Epithelial cell of esophagus (primary cell): ENCODE measurements at regions not wholly inside any gene's neighbourhood (a gene's known extent, or its start where the extent isn't known, plus 50 kb on each side); places are given as distances from the start of the nearest gene placed in this dataset.
"Not testable (repeated sequence)": the region's sequence is repeated elsewhere in the genome, so short reads cannot be mapped to it uniquely, and the experiment has no call there.

Source experiments
- DNase-seq: peaks from one replicate; pipeline ENCODE4 v3.0.0; 2010; ENCODE audit warnings: low read depth
- H3K4me3 ChIP-seq: 2 replicates; pipeline ENCODE4 v1.5.1; 2011; ENCODE audit warnings: mild to moderate bottlenecking, low read length, control low read depth
- TF ChIP-seq, protein P1 (sequence below): IDR thresholded peaks from 2 replicates; pipeline ENCODE4 v1.5.1; 2011; ENCODE audit warnings: low read depth, mild to moderate bottlenecking, low read length, control low read depth, inconsistent platforms; ENCODE audit not compliant: insufficient read depth; ENCODE audit errors: missing control alignments

DNA sequence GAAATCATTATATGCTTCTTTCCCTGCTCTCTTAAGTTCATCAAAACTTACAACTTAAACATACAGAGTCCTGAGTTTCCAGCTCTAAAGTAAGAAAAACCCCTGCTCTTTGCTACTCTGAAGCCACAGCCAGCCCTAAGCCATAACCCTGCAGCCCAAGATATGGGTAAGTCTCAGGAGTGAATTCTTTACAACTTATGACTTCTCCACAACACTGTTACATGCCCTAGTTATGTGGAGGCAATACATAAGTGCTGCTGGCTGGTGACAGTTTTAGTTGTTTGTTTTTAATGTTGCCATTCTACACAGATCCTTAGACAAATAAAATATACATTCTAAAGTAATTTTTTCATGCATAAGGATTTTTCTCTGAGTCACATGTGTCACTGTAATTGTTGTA is 100.2 kb downstream of the FBXO8 start:
- no peak overlapping the region for H3K4me3 ChIP-seq
- TF ChIP-seq, protein P1, sequence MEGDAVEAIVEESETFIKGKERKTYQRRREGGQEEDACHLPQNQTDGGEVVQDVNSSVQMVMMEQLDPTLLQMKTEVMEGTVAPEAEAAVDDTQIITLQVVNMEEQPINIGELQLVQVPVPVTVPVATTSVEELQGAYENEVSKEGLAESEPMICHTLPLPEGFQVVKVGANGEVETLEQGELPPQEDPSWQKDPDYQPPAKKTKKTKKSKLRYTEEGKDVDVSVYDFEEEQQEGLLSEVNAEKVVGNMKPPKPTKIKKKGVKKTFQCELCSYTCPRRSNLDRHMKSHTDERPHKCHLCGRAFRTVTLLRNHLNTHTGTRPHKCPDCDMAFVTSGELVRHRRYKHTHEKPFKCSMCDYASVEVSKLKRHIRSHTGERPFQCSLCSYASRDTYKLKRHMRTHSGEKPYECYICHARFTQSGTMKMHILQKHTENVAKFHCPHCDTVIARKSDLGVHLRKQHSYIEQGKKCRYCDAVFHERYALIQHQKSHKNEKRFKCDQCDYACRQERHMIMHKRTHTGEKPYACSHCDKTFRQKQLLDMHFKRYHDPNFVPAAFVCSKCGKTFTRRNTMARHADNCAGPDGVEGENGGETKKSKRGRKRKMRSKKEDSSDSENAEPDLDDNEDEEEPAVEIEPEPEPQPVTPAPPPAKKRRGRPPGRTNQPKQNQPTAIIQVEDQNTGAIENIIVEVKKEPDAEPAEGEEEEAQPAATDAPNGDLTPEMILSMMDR, result no peak
- DNase-seq, result no peak

DNA sequence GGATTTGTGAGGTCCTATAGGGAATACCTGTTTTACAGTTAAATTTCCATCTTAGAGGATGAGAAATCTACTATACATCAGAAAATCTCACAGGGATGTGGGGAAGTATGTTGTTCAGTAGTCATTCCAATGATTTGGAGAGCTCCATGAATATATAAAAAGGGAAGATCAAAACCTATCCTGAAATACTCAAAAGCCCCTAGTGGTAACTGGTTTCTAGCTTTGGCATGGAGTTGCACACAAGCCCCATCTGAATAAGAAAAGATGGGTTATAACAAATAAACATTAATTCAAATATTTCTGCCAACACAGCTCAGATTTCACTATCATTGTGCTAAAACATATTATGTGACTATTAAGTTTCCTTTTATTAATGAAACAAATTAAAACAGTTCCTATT is 101.6 kb downstream of the FBXO8 start:
- TF ChIP-seq, protein P1, result no peak
- no peak for DNase-seq
- H3K4me3 ChIP-seq, result no peak overlapping the region

DNA sequence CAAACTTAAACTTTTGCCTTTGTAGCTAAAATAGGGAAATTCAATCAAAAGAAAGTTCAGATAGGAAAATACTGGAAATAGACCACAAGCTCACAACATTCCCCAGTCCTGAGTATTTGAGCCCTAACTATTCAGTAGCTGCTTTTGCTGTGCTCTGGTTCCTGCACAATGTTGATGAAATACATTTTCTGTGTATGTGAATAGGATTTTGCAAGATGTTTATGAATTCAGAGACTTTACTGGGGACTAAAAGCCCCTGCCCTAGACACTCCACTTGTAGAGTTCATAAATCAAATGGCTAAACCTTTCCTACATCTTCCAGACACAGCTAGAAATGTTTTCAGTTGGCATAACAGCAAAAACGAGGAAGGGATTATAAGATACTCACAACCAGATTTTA is 105.9 kb downstream of the FBXO8 start:
- TF ChIP-seq, protein P1, result no peak
- H3K4me3 ChIP-seq, result no peak overlapping the region
- no peak for DNase-seq

DNA sequence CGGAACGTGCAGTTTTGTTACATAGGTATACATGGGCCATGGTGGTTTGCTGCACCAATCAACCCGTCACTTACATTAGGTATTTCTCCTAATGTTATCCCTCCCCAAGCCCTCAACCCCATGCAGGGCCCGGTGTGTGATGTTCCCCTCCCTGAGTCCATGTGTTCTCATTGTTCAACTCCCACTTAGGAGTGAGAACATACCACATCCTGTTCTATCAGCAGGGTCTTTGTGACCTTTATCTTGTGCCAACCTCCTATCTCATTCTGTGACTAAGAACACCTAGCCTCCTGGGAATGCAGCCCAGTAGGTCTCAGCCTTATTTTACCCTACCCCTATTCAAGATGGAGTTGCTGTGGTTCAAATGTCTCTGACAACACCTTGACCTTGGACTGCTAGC is 107.6 kb downstream of the FBXO8 start:
- DNase-seq, H3K4me3 ChIP-seq: not testable (repeated sequence)

DNA sequence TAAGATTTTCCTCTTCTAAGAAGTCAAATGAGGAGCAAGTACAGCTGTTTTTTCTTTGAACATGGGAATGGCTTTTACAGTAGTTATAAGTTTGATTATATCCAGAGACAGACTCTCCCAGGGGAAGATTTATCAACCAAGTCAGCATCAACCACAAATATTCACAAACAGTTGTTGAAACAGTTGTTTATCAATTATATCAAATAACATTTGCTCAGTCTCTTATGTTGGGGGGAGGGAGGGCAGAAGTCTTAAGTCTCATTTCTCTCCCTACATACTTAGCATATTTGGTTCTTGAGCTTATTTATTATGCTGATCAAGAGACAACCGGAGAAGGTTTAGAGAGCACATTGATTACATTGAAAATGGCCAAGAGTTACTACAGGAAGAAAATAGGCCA is 110.1 kb downstream of the FBXO8 start:
- no peak for DNase-seq
- no peak overlapping the region for H3K4me3 ChIP-seq
- TF ChIP-seq, protein P1, result no peak

DNA sequence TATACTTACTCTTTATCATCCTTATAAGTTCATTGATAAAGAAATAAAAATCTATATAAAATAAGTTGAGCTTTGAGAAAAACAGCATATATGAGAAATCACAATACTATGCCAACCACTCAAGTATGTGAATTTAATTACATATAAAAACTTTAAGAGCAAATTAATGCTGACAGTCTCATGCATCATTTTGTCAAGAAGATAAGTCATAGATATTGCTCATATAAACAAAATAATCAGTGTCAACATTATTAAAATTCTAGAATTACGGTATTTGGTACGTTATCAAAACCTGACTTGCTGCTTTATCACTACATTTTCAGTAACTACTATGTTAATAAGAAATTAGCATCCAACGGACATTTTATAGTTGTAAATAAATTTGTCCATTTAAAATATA is 111.2 kb downstream of the FBXO8 start:
- no peak overlapping the region for H3K4me3 ChIP-seq
- DNase-seq, result no peak
- TF ChIP-seq, protein P1, result no peak

DNA sequence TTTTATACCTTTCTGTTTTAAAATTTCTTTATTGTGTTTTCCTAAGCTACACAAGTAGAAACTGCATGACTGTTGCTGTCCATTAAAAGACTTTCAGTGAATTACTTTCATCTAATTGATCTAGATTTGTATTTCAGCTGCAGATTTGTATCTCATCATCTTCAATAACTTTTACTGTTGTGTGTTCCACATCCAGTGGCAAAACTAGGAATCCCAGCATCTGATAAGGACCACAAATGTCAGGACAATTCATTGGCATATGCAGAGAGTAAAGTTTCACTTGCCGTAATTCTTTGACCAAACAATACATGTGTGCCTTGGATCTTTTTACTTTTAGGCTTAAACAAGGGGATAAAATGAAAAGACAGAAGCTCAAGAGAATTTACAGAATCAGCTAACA is 112.6 kb downstream of the FBXO8 start:
- TF ChIP-seq, protein P1, result no peak
- no peak overlapping the region for H3K4me3 ChIP-seq

DNA sequence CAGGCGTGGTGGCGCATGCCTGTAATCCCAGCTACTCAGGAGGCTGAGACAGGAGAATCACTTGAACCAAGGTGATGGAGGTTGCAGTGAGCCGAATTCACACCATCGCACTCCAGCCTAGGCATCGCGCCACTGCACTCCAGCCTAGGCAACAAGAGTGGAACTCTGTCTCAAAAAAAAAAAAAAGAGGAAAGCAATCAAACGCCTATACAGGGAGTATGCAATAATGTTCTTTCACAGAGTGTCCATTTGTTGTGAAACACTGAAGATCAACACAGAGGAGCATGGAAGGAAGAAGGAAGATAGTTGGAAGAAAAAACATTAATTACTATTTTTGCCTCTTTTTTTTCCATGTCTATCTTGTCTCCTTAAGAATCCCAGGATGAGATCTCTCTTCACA is 113.4 kb downstream of the FBXO8 start:
- no peak overlapping the region for H3K4me3 ChIP-seq
- DNase-seq, result no peak
- TF ChIP-seq, protein P1, result no peak

More for the DNA sequence above, 112.6 kb downstream of the FBXO8 start:
- DNase-seq, result no peak
